ENCODE measurements at regions not wholly inside any gene's neighbourhood (a gene's known extent, or its start where the extent isn't known, plus 50 kb on each side); places are given as distances from the start of the nearest gene placed in this dataset.

DNA sequence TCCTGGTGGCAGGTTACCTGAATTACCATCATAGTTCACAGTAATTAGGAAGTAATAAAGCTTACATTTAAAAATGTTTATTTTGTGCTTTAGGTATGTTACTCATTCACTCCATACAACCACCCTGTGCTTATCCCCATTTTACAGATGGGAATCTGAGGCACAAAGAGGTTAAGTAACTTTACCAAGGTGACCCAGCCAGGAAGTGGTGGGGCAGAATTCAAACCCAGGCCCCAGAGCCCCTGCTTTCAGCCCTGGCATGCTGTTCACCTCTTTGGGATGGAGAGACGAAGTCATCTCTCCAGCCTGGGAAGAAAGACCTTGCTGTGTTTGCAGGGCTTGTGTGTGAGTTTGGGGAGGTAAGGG is 285.6 kb upstream of the TPM1 start:
- DNase-seq (ENCODE audit: low read depth in 4 of 6, low spot score in 6 of 6), result no peak
- H3K36me3 ChIP-seq (ENCODE audit: control insufficient read depth, insufficient read depth, low read length), result peaks cover 32% of the 10 kb centered on the region
- no CpG with 5 or more reads among the region's 1 CpG for WGBS (ENCODE audit: insufficient coverage)
- no peaks in the 10 kb centered on the region for H3K9me3 ChIP-seq (ENCODE audit: control insufficient read depth, insufficient read depth, low read length)
- H3K27ac ChIP-seq (ENCODE audit: low read depth, low read length), result no peak overlapping the region
- H3K27me3 ChIP-seq (ENCODE audit: control insufficient read depth, insufficient read depth, low read length), result no peaks in the 10 kb centered on the region
- H3K4me1 ChIP-seq (ENCODE audit: control insufficient read depth, insufficient read depth, low read length), result peaks cover 28% of the 10 kb centered on the region
- H3K4me3 ChIP-seq (ENCODE audit: low read depth, low read length), result no peak overlapping the region

DNA sequence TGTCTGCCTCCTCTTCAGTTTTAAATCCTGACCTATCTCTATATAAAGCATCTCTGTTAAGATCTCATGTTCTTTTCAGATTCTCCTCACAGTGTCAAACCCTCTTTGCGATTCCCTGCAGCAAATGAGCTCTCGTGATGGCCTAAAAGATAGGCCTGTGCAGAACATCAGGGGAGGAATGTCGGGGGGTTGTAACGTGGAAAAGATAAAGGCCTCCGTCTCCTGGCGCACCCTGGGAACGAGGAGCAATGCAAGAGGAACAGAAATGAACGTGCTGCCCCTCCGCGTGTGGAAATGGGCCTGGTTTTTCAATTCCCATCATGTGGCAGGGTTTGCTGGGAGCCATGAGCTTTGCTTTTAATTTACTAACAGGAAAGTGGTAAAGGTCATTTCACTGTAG is 285.0 kb upstream of the TPM1 start:
- H3K9me3 ChIP-seq (ENCODE audit: control insufficient read depth, insufficient read depth, low read length), result no peaks in the 10 kb centered on the region
- peak in 1 of 6 donors; percentile 32 for DNase-seq (ENCODE audit: low read depth in 4 of 6, low spot score in 6 of 6)
- peak overlapping the region; percentile 82 for H3K27ac ChIP-seq (ENCODE audit: low read depth, low read length)
- H3K27me3 ChIP-seq (ENCODE audit: control insufficient read depth, insufficient read depth, low read length), result no peaks in the 10 kb centered on the region
- H3K4me3 ChIP-seq (ENCODE audit: low read depth, low read length), result no peak overlapping the region
- H3K4me1 ChIP-seq (ENCODE audit: control insufficient read depth, insufficient read depth, low read length), result peaks cover 28% of the 10 kb centered on the region
- 48% methylated on average over 5 of the region's 10 CpGs for WGBS (ENCODE audit: insufficient coverage)
- H3K36me3 ChIP-seq (ENCODE audit: control insufficient read depth, insufficient read depth, low read length), result peaks cover 28% of the 10 kb centered on the region

DNA sequence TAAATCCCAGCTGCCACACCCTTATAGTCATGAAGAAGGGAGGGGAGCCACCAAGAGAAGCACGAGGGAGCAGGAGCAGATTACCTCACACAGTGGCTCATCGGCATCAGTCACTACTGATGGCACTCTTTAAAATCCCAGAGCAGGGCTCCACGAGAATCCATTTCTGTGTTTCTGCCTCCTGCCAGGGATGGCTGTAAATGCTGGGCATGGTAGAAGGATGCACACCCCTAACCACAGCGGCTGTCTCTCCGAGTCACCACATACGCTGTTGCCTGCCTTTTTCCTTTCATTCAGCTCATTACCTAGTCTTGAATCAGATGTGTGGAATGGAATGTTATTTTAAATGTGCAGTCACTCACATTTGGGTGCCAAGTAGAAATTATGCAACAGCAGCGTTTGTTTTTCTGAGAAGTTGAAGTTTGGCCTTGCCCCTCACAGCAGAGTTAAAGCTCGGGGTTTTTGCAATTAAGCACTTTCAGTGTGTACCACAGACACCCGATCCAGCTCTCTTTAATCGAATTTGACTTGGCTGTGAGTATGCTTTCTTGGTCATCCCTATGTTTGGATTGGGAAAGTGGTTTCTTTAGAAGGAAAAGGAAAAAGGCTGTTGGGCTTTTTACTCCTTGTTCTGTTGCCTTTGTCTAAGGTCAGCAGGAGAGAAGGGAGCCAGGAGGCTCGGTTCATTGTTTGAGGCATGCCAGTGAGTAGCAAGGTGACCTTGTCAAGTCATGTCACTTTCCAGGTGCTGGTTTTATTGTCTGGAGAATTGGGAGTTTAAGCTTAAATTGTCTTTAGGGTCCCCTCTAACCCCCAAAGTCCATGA is 284.2 kb upstream of the TPM1 start:
- peaks cover 28% of the 10 kb centered on the region for H3K4me1 ChIP-seq (ENCODE audit: control insufficient read depth, insufficient read depth, low read length)
- no peaks in the 10 kb centered on the region for H3K9me3 ChIP-seq (ENCODE audit: control insufficient read depth, insufficient read depth, low read length)
- 40% methylated on average over 1 of the region's 11 CpGs for WGBS (ENCODE audit: insufficient coverage)
- no peaks in the 10 kb centered on the region for H3K27me3 ChIP-seq (ENCODE audit: control insufficient read depth, insufficient read depth, low read length)
- DNase-seq (ENCODE audit: low read depth in 4 of 6, low spot score in 6 of 6), result peak in 1 of 6 donors; percentile 82
- no peak overlapping the region for H3K4me3 ChIP-seq (ENCODE audit: low read depth, low read length)
- peak overlapping the region; percentile 82 for H3K27ac ChIP-seq (ENCODE audit: low read depth, low read length)
- peaks cover 25% of the 10 kb centered on the region for H3K36me3 ChIP-seq (ENCODE audit: control insufficient read depth, insufficient read depth, low read length)

DNA sequence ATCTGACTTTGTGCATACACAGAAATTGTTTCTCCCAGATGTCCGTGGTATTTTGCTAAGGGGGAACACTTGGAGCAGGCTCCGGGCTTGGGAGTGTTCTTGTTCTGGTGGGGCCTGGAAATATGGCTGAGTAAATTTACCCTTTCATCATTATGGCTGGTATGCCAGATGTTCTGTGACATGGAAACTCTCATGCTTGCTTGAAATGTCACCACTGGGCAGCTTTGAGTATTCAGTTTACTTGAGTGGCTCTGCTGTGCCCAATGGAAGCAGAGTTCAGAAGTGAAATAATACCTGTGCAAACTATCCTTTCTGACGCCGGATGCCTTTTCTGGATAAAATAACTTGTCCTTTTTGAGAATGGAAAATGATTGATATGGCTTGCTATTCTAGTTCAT is 283.6 kb upstream of the TPM1 start:
- H3K27me3 ChIP-seq (ENCODE audit: control insufficient read depth, insufficient read depth, low read length), result no peaks in the 10 kb centered on the region
- no peak for DNase-seq (ENCODE audit: low read depth in 4 of 6, low spot score in 6 of 6)
- no peak overlapping the region for H3K4me3 ChIP-seq (ENCODE audit: low read depth, low read length)
- WGBS (ENCODE audit: insufficient coverage), result 90% methylated on average over 2 of the region's 4 CpGs
- peaks cover 26% of the 10 kb centered on the region for H3K36me3 ChIP-seq (ENCODE audit: control insufficient read depth, insufficient read depth, low read length)
- peaks cover 28% of the 10 kb centered on the region for H3K4me1 ChIP-seq (ENCODE audit: control insufficient read depth, insufficient read depth, low read length)
- no peaks in the 10 kb centered on the region for H3K9me3 ChIP-seq (ENCODE audit: control insufficient read depth, insufficient read depth, low read length)
- peak overlapping the region; percentile 82 for H3K27ac ChIP-seq (ENCODE audit: low read depth, low read length)

DNA sequence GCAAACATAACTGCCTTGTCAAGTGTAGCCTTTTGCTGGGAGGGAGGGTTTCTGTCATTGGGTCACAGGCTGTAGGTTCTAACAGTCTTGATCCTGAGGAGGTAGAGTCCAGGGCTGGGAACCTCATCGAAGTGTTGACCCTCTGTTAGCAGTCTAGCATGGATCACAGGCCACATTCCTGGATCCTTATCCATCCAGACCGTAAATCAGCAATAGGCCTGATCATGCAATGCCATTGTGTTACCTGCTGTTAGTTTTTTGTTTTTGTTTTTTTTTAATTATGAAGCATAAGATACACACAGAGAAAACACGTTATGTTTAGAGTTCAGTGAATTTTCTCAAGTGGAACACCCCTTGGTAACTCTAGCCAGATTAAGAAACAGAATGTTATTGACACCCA is 282.0 kb upstream of the TPM1 start:
- no peak for DNase-seq (ENCODE audit: low read depth in 4 of 6, low spot score in 6 of 6)
- Histone ChIP-seq H3K9me3 (ENCODE audit: control insufficient read depth, insufficient read depth, low read length) (no peaks in the 10 kb centered on the region), H3K27me3 (ENCODE audit: control insufficient read depth, insufficient read depth, low read length) (no peaks in the 10 kb centered on the region), H3K36me3 (ENCODE audit: control insufficient read depth, insufficient read depth, low read length) (peaks cover 18% of the 10 kb centered on the region), H3K27ac (ENCODE audit: low read depth, low read length) (no peak overlapping the region), H3K4me3 (ENCODE audit: low read depth, low read length) (no peak overlapping the region), H3K4me1 (ENCODE audit: control insufficient read depth, insufficient read depth, low read length) (peaks cover 28% of the 10 kb centered on the region)
- 86% methylated on average over 1 of the region's 3 CpGs for WGBS (ENCODE audit: insufficient coverage)

DNA sequence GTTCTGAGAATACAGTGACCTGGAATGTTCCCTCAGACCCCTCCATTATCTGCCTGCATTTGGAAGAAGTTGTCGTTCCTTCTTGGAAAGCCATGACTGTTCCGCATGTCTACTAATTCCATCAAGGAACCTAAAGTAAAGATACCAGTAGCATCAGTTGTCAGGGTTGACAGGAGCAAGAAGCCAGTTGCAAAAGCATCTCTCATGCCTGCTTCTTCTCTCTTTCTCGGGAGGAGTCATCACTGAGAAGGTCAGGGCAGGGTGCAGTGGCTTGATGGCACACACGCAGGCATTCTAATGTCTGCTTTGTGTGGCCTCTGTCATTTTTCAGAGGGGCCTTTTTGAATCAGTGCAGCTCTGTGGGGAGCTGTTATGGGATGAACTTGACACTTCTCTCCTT is 276.6 kb upstream of the TPM1 start:
- Histone ChIP-seq H3K36me3 (ENCODE audit: control insufficient read depth, insufficient read depth, low read length) (peaks cover 27% of the 10 kb centered on the region), H3K4me3 (ENCODE audit: low read depth, low read length) (no peak overlapping the region), H3K27ac (ENCODE audit: low read depth, low read length) (no peak overlapping the region), H3K9me3 (ENCODE audit: control insufficient read depth, insufficient read depth, low read length) (no peaks in the 10 kb centered on the region), H3K4me1 (ENCODE audit: control insufficient read depth, insufficient read depth, low read length) (no peaks in the 10 kb centered on the region), H3K27me3 (ENCODE audit: control insufficient read depth, insufficient read depth, low read length) (no peaks in the 10 kb centered on the region)
- no peak for DNase-seq (ENCODE audit: low read depth in 4 of 6, low spot score in 6 of 6)
- 59% methylated on average over 2 of the region's 4 CpGs for WGBS (ENCODE audit: insufficient coverage)

DNA sequence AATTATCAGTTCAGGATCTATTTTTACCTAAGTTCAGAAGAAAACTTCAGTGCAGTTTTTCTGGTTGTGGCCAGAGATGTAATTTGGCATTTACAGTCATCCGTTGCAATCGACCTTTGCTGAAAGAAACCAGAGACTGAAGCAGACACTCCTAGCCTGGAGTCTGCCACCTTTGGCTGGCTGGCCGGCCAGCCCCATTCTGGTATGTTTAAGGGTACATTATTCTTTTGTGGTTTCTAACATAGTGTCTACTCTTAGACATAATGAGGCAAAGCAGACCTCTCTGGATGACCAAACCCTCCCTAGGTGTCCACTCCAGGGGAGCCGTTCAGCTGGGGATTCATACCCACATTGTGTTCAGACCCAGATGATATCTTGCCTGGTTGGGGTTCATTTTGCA is 275.9 kb upstream of the TPM1 start:
- H3K27ac ChIP-seq (ENCODE audit: low read depth, low read length), result no peak overlapping the region
- H3K4me3 ChIP-seq (ENCODE audit: low read depth, low read length), result no peak overlapping the region
- peaks cover 26% of the 10 kb centered on the region for H3K36me3 ChIP-seq (ENCODE audit: control insufficient read depth, insufficient read depth, low read length)
- no peaks in the 10 kb centered on the region for H3K9me3 ChIP-seq (ENCODE audit: control insufficient read depth, insufficient read depth, low read length)
- no peak for DNase-seq (ENCODE audit: low read depth in 4 of 6, low spot score in 6 of 6)
- no peaks in the 10 kb centered on the region for H3K4me1 ChIP-seq (ENCODE audit: control insufficient read depth, insufficient read depth, low read length)
- WGBS (ENCODE audit: insufficient coverage), result 97% methylated on average over 3 of the region's 4 CpGs
- no peaks in the 10 kb centered on the region for H3K27me3 ChIP-seq (ENCODE audit: control insufficient read depth, insufficient read depth, low read length)

DNA sequence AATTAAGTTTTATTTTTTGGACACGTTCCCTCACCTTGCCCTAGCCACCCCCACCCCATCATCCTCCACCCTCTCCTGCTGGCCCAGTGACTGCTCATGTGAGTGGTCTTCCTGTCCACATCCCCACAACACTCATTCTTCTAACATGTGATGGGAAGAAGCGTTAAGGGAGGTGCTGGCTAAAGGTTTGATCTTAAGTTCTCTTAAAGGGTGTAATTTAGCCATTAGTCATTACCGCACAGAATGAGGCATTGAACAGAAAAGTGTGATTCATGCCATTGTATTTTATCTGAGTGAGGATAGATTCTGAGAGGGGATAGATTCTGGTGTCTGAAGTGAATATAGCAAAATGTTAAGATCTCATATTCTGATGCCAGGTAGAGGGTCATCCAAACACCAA is 272.9 kb upstream of the TPM1 start:
- 90% methylated on average over 2 of the region's 3 CpGs for WGBS (ENCODE audit: insufficient coverage)
- Histone ChIP-seq H3K27ac (ENCODE audit: low read depth, low read length) (no peak overlapping the region), H3K27me3 (ENCODE audit: control insufficient read depth, insufficient read depth, low read length) (no peaks in the 10 kb centered on the region), H3K36me3 (ENCODE audit: control insufficient read depth, insufficient read depth, low read length) (peaks cover 31% of the 10 kb centered on the region), H3K4me3 (ENCODE audit: low read depth, low read length) (no peak overlapping the region), H3K9me3 (ENCODE audit: control insufficient read depth, insufficient read depth, low read length) (no peaks in the 10 kb centered on the region), H3K4me1 (ENCODE audit: control insufficient read depth, insufficient read depth, low read length) (no peaks in the 10 kb centered on the region)
- DNase-seq (ENCODE audit: low read depth in 4 of 6, low spot score in 6 of 6), result no peak

DNA sequence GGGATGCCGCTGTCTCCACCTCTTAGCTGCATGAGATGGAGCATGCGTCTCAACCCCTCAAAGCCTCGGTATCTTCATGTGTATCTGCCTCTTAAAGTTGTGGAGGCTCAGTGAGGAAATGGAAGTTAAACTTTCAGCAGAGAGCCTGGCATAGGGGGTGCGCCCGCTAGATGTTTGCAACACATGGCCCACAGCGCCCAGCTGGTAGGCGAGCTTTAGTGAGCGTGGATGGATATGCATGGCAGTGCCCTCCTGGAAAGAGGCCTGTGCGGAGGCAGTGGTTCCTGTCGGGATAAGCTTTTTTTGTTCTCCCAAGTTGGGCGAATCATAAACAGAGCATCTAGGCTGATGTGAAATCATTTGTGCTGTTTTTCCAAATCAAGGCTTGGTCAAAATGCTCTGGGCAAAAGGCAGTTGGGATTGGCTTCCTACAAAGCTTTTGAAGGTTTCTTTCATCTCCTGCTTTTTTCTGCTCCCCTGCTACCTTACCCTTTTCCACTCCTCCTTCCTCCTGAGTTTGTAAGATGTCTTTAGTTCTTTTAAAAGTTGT is 272.4 kb upstream of the TPM1 start:
- DNase-seq (ENCODE audit: low read depth in 4 of 6, low spot score in 6 of 6), result no peak
- Histone ChIP-seq H3K27ac (ENCODE audit: low read depth, low read length) (no peak overlapping the region), H3K36me3 (ENCODE audit: control insufficient read depth, insufficient read depth, low read length) (peaks cover 31% of the 10 kb centered on the region), H3K9me3 (ENCODE audit: control insufficient read depth, insufficient read depth, low read length) (no peaks in the 10 kb centered on the region), H3K4me3 (ENCODE audit: low read depth, low read length) (no peak overlapping the region), H3K27me3 (ENCODE audit: control insufficient read depth, insufficient read depth, low read length) (no peaks in the 10 kb centered on the region), H3K4me1 (ENCODE audit: control insufficient read depth, insufficient read depth, low read length) (no peaks in the 10 kb centered on the region)
- 99% methylated on average over 11 of the region's 11 CpGs for WGBS (ENCODE audit: insufficient coverage)

DNA sequence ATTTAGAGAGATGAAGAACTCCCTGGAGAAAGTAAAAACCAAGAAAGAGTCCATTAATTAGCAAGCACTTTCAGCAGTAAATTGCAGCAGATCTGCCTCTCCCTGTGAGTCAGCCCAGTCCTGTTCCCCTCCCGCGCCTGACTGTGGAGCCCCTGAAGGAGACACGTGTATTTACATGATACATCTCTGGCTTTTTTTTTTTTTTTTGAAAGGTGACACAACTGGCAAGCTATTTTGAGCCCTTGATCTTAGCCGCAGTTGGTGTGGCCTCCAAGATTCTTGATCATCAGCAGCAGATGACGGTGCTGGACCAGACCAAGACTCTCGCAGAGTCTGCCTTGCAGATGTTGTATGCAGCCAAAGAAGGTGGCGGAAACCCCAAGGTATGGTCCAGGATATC is 271.8 kb upstream of the TPM1 start:
- no peaks in the 10 kb centered on the region for H3K27me3 ChIP-seq (ENCODE audit: control insufficient read depth, insufficient read depth, low read length)
- H3K4me1 ChIP-seq (ENCODE audit: control insufficient read depth, insufficient read depth, low read length), result no peaks in the 10 kb centered on the region
- no peaks in the 10 kb centered on the region for H3K9me3 ChIP-seq (ENCODE audit: control insufficient read depth, insufficient read depth, low read length)
- DNase-seq (ENCODE audit: low read depth in 4 of 6, low spot score in 6 of 6), result no peak
- no peak overlapping the region for H3K27ac ChIP-seq (ENCODE audit: low read depth, low read length)
- H3K36me3 ChIP-seq (ENCODE audit: control insufficient read depth, insufficient read depth, low read length), result peaks cover 31% of the 10 kb centered on the region
- 85% methylated on average over 7 of the region's 7 CpGs for WGBS (ENCODE audit: insufficient coverage)
- H3K4me3 ChIP-seq (ENCODE audit: low read depth, low read length), result no peak overlapping the region
